ENCODE measurements at regions not wholly inside any gene's neighbourhood (a gene's known extent, or its start where the extent isn't known, plus 50 kb on each side); places are given as distances from the start of the nearest gene placed in this dataset.

DNA sequence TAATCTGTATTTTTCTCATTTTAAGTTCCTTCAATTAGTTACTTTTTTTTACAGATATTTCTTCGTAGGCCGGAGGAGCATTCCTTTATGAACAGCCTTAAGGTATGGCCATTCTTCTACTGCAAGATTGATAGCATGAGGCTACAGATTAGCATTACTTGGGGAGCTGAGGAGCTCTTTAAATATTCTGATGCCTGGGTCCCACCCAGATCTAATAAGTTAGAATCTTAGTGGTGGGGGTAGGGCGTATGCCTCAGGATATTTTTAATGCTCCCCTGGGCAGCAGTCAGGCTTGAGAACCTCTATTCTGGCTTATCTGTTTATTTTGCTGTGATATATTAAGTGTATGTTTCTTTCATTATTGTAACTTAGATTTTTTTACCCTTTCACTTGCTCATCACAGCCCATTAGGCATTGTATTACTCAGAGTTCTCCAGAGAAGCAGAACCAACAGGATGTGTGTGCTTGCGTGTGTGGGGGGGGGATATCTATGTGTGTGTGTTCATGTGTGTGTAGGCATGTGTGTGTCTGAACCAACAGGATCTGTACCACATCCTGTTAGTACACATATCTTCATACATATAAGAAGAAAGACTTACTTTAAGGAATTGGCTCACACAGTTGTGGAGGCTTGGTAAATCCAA, 91.8 kb upstream of the MTAP start:
- TF ChIP-seq, protein P1, sequence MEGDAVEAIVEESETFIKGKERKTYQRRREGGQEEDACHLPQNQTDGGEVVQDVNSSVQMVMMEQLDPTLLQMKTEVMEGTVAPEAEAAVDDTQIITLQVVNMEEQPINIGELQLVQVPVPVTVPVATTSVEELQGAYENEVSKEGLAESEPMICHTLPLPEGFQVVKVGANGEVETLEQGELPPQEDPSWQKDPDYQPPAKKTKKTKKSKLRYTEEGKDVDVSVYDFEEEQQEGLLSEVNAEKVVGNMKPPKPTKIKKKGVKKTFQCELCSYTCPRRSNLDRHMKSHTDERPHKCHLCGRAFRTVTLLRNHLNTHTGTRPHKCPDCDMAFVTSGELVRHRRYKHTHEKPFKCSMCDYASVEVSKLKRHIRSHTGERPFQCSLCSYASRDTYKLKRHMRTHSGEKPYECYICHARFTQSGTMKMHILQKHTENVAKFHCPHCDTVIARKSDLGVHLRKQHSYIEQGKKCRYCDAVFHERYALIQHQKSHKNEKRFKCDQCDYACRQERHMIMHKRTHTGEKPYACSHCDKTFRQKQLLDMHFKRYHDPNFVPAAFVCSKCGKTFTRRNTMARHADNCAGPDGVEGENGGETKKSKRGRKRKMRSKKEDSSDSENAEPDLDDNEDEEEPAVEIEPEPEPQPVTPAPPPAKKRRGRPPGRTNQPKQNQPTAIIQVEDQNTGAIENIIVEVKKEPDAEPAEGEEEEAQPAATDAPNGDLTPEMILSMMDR (IDR thresholded peaks at IDR 0.05; ENCODE audit: low read length): no peak
- TF ChIP-seq EZH2 (optimal IDR thresholded peaks at IDR 0.05; ENCODE audit: low read depth, low read length) (no peak), EZH2phosphoT487 (IDR thresholded peaks at IDR 0.05; ENCODE audit: low read length) (no peak)

All from MM.1S (cell line).